GM21786 (cell line): ENCODE measurements at regions not wholly inside any gene's neighbourhood (a gene's known extent, or its start where the extent isn't known, plus 50 kb on each side); places are given as distances from the start of the nearest gene placed in this dataset.
"Not testable (repeated sequence)": the region's sequence is repeated elsewhere in the genome, so short reads cannot be mapped to it uniquely, and the experiment has no call there.

Experiments
- ATAC-seq: cut with Tn5 transposase; IDR thresholded peaks from one replicate; pipeline ENCODE4 v1.9.1; 2021; ENCODE audit not compliant: unreplicated experiment

GRCh38 chr2:187986390-187987105 is 305.1 kb upstream of the GULP1 start:
- no peak for ATAC-seq

- ATAC-seq, result no peak
Observed at GRCh38 chr2:187988348-187988747, 303.3 kb upstream of the GULP1 start.

- ATAC-seq, result no peak
Observed at GRCh38 chr2:187989925-187990623, 301.6 kb upstream of the GULP1 start.

GRCh38 chr2:187991389-187991788 is 300.3 kb upstream of the GULP1 start:
- ATAC-seq, result no peak

- ATAC-seq, result no peak
Observed at GRCh38 chr2:187994464-187995331, 297.0 kb upstream of the GULP1 start.

GRCh38 chr2:187995556-187995955 is 296.1 kb upstream of the GULP1 start:
- ATAC-seq, result no peak

GRCh38 chr2:187996630-187997029 is 295.0 kb upstream of the GULP1 start:
- no peak for ATAC-seq

- no peak for ATAC-seq
Observed at GRCh38 chr2:188000189-188000588, 291.5 kb upstream of the GULP1 start.

GRCh38 chr2:188003800-188004199 is 287.9 kb upstream of the GULP1 start:
- no peak for ATAC-seq

- ATAC-seq, result no peak
Observed at GRCh38 chr2:188013767-188014166, 277.9 kb upstream of the GULP1 start.

- ATAC-seq, result no peak
Observed at GRCh38 chr2:188016917-188017316, 274.8 kb upstream of the GULP1 start.

GRCh38 chr2:188022389-188022788 is 269.3 kb upstream of the GULP1 start:
- no peak for ATAC-seq

GRCh38 chr2:188023035-188023434 is 268.6 kb upstream of the GULP1 start:
- ATAC-seq, result no peak

- no peak for ATAC-seq
Observed at GRCh38 chr2:188024811-188025210, 266.9 kb upstream of the GULP1 start.

- ATAC-seq, result no peak
Observed at GRCh38 chr2:188028739-188029138, 262.9 kb upstream of the GULP1 start.

- ATAC-seq, result no peak
Observed at GRCh38 chr2:188032306-188032705, 259.4 kb upstream of the GULP1 start.

- no peak for ATAC-seq
Observed at GRCh38 chr2:188032786-188033185, 258.9 kb upstream of the GULP1 start.

- ATAC-seq, result not testable (repeated sequence)
Observed at GRCh38 chr2:188033240-188033639, 258.4 kb upstream of the GULP1 start.

- ATAC-seq, result not testable (repeated sequence)
Observed at GRCh38 chr2:188034102-188034501, 257.6 kb upstream of the GULP1 start.

- not testable (repeated sequence) for ATAC-seq
Observed at GRCh38 chr2:188035377-188035776, 256.3 kb upstream of the GULP1 start.

GRCh38 chr2:188036786-188037185 is 254.9 kb upstream of the GULP1 start:
- not testable (repeated sequence) for ATAC-seq

GRCh38 chr2:188039307-188039706 is 252.4 kb upstream of the GULP1 start:
- no peak for ATAC-seq
